Body of pancreas (tissue), 4 donors: ENCODE measurements at regions not wholly inside any gene's neighbourhood (a gene's known extent, or its start where the extent isn't known, plus 50 kb on each side); places are given as distances from the start of the nearest gene placed in this dataset.

Experiments
- CTCF ChIP-seq, 7 experiments: fragments of 450-650 bp in 4 of 7; fragments of 200-600 bp in 3 of 7; sonication (generic) in 3 of 7; IDR thresholded peaks; one replicate each; pipeline ENCODE4 v1.5.1; 2016 to 2019; ENCODE audit warnings: antibody characterized with exemption in 7 of 7
- POLR2A ChIP-seq, 3 donors: fragments of 450-650 bp; IDR thresholded peaks; one replicate each; pipeline ENCODE4 v1.6.1; 2016; ENCODE audit warnings: antibody characterized with exemption in 3 of 3, mild to moderate bottlenecking in 2 of 3

- TF ChIP-seq CTCF (IDR thresholded peaks at IDR 0.05) (no peak), POLR2A (IDR thresholded peaks at IDR 0.05) (no peak)
These were observed 122.3 kb upstream of the IRF2BP2 start for GRCh38 chr1:234732260-234732659.
